Naive B cell (primary cell): ENCODE measurements at regions not wholly inside any gene's neighbourhood (a gene's known extent, or its start where the extent isn't known, plus 50 kb on each side); places are given as distances from the start of the nearest gene placed in this dataset.

Experiments
- ATAC-seq, 2 donors: fragments of 150-1000 bp; cut with Tn5 transposase; 2 replicates each; pipeline ENCODE4 v1.10.0; 2021; ENCODE audit warnings: low read depth in 2 of 2, mild to moderate bottlenecking in 2 of 2, moderate library complexity in 2 of 2
- DNase-seq: peaks from one replicate; pipeline ENCODE4 v3.0.0; 2022
- H3K27ac Mint-ChIP-seq, 6 donors: one replicate each; pipeline ENCODE4 v1.8.0; 2020 to 2022; ENCODE audit warnings: mild to moderate bottlenecking in 6 of 6, mixed read lengths in 6 of 6, moderate library complexity in 5 of 6, inconsistent platforms in 2 of 6
- H3K27me3 Mint-ChIP-seq, 3 donors: one replicate each; pipeline ENCODE4 v1.8.0; 2021 to 2022; ENCODE audit warnings: mixed read lengths in 3 of 3, mild to moderate bottlenecking in 1 of 3
- H3K36me3 Mint-ChIP-seq, 2 donors: one replicate each; pipeline ENCODE4 v1.8.0; 2020 to 2022; ENCODE audit warnings: mixed read lengths in 2 of 2, inconsistent platforms in 1 of 2, mild to moderate bottlenecking in 1 of 2
- H3K4me1 Mint-ChIP-seq, 3 donors: one replicate each; pipeline ENCODE4 v1.8.0; 2020 to 2022; ENCODE audit warnings: mixed read lengths in 3 of 3, inconsistent platforms in 1 of 3, mild to moderate bottlenecking in 1 of 3, moderate library complexity in 1 of 3
- H3K4me3 Mint-ChIP-seq, 8 donors: one replicate each; pipeline ENCODE4 v1.8.0; 2020 to 2022; ENCODE audit warnings: mild to moderate bottlenecking in 8 of 8, mixed read lengths in 8 of 8, moderate library complexity in 8 of 8, inconsistent platforms in 2 of 8
- H3K9me3 Mint-ChIP-seq, 7 donors: one replicate each; pipeline ENCODE4 v1.8.0; 2020 to 2022; ENCODE audit warnings: mixed read lengths in 7 of 7, mild to moderate bottlenecking in 5 of 7, inconsistent platforms in 2 of 7, moderate library complexity in 1 of 7

GRCh38 chr6:74093361-74093760 is 397.4 kb downstream of the CD109 start:
- ATAC-seq (no peak), DNase-seq (no peak)
- Mint-ChIP-seq H3K4me1 (no peaks in the 10 kb centered on the region), H3K9me3 (peaks cover 0 to 7% (median 2%) of the 10 kb centered on the region in 7 donors), H3K27ac (no peak overlapping the region), H3K36me3 (no peaks in the 10 kb centered on the region), H3K4me3 (no peak overlapping the region), H3K27me3 (peaks cover 0 to 4% (median 0%) of the 10 kb centered on the region in 3 donors)

GRCh38 chr6:74091794-74092157 is 395.8 kb downstream of the CD109 start:
- H3K4me3 Mint-ChIP-seq, result no peak overlapping the region
- DNase-seq, result no peak
- no peaks in the 10 kb centered on the region for H3K4me1 Mint-ChIP-seq
- no peak for ATAC-seq
- H3K9me3 Mint-ChIP-seq, result peaks cover 0 to 7% (median 2%) of the 10 kb centered on the region in 7 donors
- H3K36me3 Mint-ChIP-seq, result no peaks in the 10 kb centered on the region
- peaks cover 0 to 4% (median 0%) of the 10 kb centered on the region in 3 donors for H3K27me3 Mint-ChIP-seq
- H3K27ac Mint-ChIP-seq, result no peak overlapping the region

GRCh38 chr6:74091136-74091793 is 395.3 kb downstream of the CD109 start:
- H3K36me3 Mint-ChIP-seq, result no peaks in the 10 kb centered on the region
- peaks cover 0 to 4% (median 0%) of the 10 kb centered on the region in 3 donors for H3K27me3 Mint-ChIP-seq
- H3K4me3 Mint-ChIP-seq, result no peak overlapping the region
- no peaks in the 10 kb centered on the region for H3K4me1 Mint-ChIP-seq
- ATAC-seq (no peak), DNase-seq (peak; percentile 1)
- peaks cover 0 to 7% (median 2%) of the 10 kb centered on the region in 7 donors for H3K9me3 Mint-ChIP-seq
- no peak overlapping the region for H3K27ac Mint-ChIP-seq

GRCh38 chr6:74087899-74088298 is 391.9 kb downstream of the CD109 start:
- no peaks in the 10 kb centered on the region for H3K36me3 Mint-ChIP-seq
- H3K4me1 Mint-ChIP-seq, result no peaks in the 10 kb centered on the region
- DNase-seq (no peak), ATAC-seq (no peak)
- H3K9me3 Mint-ChIP-seq, result peaks cover 0 to 7% (median 2%) of the 10 kb centered on the region in 7 donors
- no peak overlapping the region for H3K4me3 Mint-ChIP-seq
- H3K27me3 Mint-ChIP-seq, result peaks cover 0 to 4% (median 3%) of the 10 kb centered on the region in 3 donors
- H3K27ac Mint-ChIP-seq, result no peak overlapping the region

DNA sequence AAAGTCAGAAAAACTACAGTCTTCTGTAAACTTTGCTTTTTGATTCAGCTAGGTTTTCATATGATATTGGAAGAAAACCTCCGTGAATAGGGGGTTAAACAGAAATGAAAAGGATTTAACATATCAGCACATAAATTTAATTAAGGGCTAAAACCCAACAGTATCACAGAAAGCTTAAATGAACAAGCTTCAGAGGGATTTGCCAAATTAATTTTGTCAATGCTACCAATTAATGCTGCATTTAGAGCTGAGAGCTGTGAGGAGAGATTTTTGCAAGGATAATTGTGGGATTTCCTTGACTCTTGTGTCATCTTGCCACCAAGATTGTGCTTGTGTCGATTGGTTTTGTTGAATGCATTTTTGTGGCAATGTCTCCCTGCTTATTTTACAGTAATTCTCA is 379.9 kb downstream of the CD109 start:
- H3K27ac Mint-ChIP-seq, result no peak overlapping the region
- ATAC-seq (no peak), DNase-seq (no peak)
- no peaks in the 10 kb centered on the region for H3K27me3 Mint-ChIP-seq
- H3K9me3 Mint-ChIP-seq, result peaks cover 0 to 11% (median 4%) of the 10 kb centered on the region in 7 donors
- no peaks in the 10 kb centered on the region for H3K4me1 Mint-ChIP-seq
- no peak overlapping the region for H3K4me3 Mint-ChIP-seq
- H3K36me3 Mint-ChIP-seq, result no peaks in the 10 kb centered on the region

DNA sequence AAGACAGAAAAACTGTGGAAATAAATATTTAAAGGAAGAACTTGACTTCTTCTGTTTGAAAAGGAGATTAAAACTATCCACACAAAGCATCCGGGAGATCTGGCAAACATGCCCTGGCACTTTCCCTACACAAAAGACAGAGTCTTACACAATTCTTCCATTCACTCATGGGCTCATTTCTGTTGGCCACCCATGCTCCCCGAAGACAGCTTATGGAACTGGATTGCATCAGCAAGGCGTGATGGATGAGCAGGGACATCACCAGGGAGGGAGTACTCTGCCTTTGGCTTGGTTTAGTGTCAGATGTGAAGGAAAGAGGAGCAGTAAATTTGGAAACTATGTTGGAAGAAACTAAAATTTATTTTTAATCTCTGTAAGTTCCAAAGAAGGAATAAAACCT is 379.3 kb downstream of the CD109 start:
- Mint-ChIP-seq H3K9me3 (peaks cover 0 to 11% (median 2%) of the 10 kb centered on the region in 7 donors), H3K27me3 (no peaks in the 10 kb centered on the region), H3K27ac (no peak overlapping the region), H3K4me3 (no peak overlapping the region), H3K4me1 (no peaks in the 10 kb centered on the region), H3K36me3 (no peaks in the 10 kb centered on the region)
- DNase-seq (no peak), ATAC-seq (no peak)

DNA sequence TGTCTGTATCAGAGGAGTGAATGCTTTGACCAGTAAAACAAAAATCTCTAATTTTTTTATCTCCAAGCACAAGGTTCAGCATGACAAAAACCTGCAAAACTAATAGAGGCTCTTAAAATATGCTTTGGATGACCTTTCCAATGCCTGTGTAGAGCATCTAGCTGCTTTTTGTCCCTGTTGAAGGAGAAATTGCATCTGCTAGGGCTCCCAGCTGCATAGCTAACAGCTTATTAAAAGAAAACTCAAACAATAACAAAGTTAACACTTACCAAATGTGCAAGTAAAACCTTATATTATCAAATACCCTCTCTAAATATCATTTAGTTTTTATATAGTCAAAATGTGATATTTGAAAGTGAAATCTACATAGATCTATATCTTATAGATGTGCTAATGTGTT is 378.6 kb downstream of the CD109 start:
- H3K9me3 Mint-ChIP-seq, result peaks cover 0 to 9% (median 2%) of the 10 kb centered on the region in 7 donors
- no peak overlapping the region for H3K27ac Mint-ChIP-seq
- H3K4me1 Mint-ChIP-seq, result no peaks in the 10 kb centered on the region
- ATAC-seq (no peak), DNase-seq (no peak)
- no peaks in the 10 kb centered on the region for H3K27me3 Mint-ChIP-seq
- H3K4me3 Mint-ChIP-seq, result no peak overlapping the region
- H3K36me3 Mint-ChIP-seq, result no peaks in the 10 kb centered on the region

GRCh38 chr6:74073999-74074398 is 378.0 kb downstream of the CD109 start:
- Mint-ChIP-seq H3K9me3 (peaks cover 0 to 6% (median 2%) of the 10 kb centered on the region in 7 donors), H3K4me3 (no peak overlapping the region), H3K27me3 (no peaks in the 10 kb centered on the region), H3K36me3 (no peaks in the 10 kb centered on the region), H3K27ac (no peak overlapping the region), H3K4me1 (no peaks in the 10 kb centered on the region)
- DNase-seq (no peak), ATAC-seq (no peak)

- H3K4me1 Mint-ChIP-seq, result no peaks in the 10 kb centered on the region
- no peak overlapping the region for H3K4me3 Mint-ChIP-seq
- ATAC-seq (no peak), DNase-seq (no peak)
- no peaks in the 10 kb centered on the region for H3K36me3 Mint-ChIP-seq
- H3K9me3 Mint-ChIP-seq, result peaks cover 0 to 6% (median 2%) of the 10 kb centered on the region in 7 donors
- H3K27ac Mint-ChIP-seq, result no peak overlapping the region
- H3K27me3 Mint-ChIP-seq, result no peaks in the 10 kb centered on the region
These were observed 377.4 kb downstream of the CD109 start for GRCh38 chr6:74073429-74073828.

DNA sequence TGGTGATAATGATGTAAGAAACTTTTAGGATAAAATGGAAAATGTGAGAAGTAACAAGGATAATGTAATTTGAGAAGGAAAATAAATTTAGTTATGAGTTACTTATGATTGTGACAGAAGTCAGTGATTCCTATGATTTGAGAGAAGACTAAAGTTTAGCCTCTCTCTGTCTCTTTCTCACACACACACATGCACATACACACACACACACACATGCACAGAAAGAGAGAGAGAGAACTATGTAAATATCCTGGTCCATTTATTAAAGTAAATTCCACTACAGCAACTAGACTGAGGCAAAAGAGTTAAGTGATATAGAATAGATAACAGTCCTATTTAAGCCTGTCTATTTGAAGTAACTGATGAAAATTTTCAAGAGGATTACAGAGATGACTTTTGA is 375.2 kb downstream of the CD109 start:
- ATAC-seq (no peak), DNase-seq (no peak)
- peaks cover 0 to 8% (median 0%) of the 10 kb centered on the region in 3 donors for H3K27me3 Mint-ChIP-seq
- H3K9me3 Mint-ChIP-seq, result peaks cover 0 to 7% (median 2%) of the 10 kb centered on the region in 7 donors
- H3K36me3 Mint-ChIP-seq, result no peaks in the 10 kb centered on the region
- H3K27ac Mint-ChIP-seq, result no peak overlapping the region
- no peak overlapping the region for H3K4me3 Mint-ChIP-seq
- H3K4me1 Mint-ChIP-seq, result no peaks in the 10 kb centered on the region

DNA sequence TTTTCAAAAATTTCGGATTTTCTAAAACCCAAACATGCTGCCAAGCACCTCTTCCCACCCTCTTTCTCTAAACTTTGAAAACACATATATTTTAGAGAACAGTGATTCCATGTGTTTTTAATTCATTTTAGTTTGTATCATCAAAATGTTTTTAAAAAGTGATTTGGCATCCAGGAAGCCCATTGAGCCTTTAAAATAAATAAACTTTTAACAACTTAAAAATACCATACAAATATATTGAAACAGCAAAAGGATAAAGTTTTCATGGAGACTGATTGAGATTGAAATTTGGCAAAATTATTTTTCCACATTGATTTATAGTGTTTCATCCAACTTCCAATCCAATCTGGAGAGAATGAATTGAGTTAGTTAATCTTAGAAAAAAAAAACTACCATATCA is 374.7 kb downstream of the CD109 start:
- H3K9me3 Mint-ChIP-seq, result peaks cover 0 to 7% (median 2%) of the 10 kb centered on the region in 7 donors
- peaks cover 0 to 8% (median 0%) of the 10 kb centered on the region in 3 donors for H3K27me3 Mint-ChIP-seq
- ATAC-seq (no peak), DNase-seq (no peak)
- no peaks in the 10 kb centered on the region for H3K4me1 Mint-ChIP-seq
- H3K27ac Mint-ChIP-seq, result no peak overlapping the region
- H3K4me3 Mint-ChIP-seq, result no peak overlapping the region
- H3K36me3 Mint-ChIP-seq, result no peaks in the 10 kb centered on the region

GRCh38 chr6:74070091-74070490 is 374.1 kb downstream of the CD109 start:
- Mint-ChIP-seq H3K36me3 (no peaks in the 10 kb centered on the region), H3K27ac (no peak overlapping the region), H3K4me1 (no peaks in the 10 kb centered on the region), H3K27me3 (peaks cover 0 to 8% (median 0%) of the 10 kb centered on the region in 3 donors), H3K4me3 (no peak overlapping the region), H3K9me3 (peaks cover 0 to 7% (median 2%) of the 10 kb centered on the region in 7 donors)
- DNase-seq (no peak), ATAC-seq (no peak)

- no peak overlapping the region for H3K27ac Mint-ChIP-seq
- no peak overlapping the region for H3K4me3 Mint-ChIP-seq
- ATAC-seq (no peak), DNase-seq (no peak)
- peaks cover 0 to 7% (median 2%) of the 10 kb centered on the region in 7 donors for H3K9me3 Mint-ChIP-seq
- no peaks in the 10 kb centered on the region for H3K36me3 Mint-ChIP-seq
- H3K27me3 Mint-ChIP-seq, result peaks cover 0 to 8% (median 0%) of the 10 kb centered on the region in 3 donors
- no peaks in the 10 kb centered on the region for H3K4me1 Mint-ChIP-seq
These were observed 373.1 kb downstream of the CD109 start for GRCh38 chr6:74069089-74069581.

- H3K4me1 Mint-ChIP-seq, result no peaks in the 10 kb centered on the region
- H3K4me3 Mint-ChIP-seq, result no peak overlapping the region
- peaks cover 0 to 7% (median 0%) of the 10 kb centered on the region in 7 donors for H3K9me3 Mint-ChIP-seq
- no peak for ATAC-seq
- H3K27me3 Mint-ChIP-seq, result peaks cover 0 to 8% (median 0%) of the 10 kb centered on the region in 3 donors
- no peak for DNase-seq
- H3K27ac Mint-ChIP-seq, result no peak overlapping the region
- no peaks in the 10 kb centered on the region for H3K36me3 Mint-ChIP-seq
These were observed 370.3 kb downstream of the CD109 start for GRCh38 chr6:74066168-74066871.
